ENCODE measurements at regions not wholly inside any gene's neighbourhood (a gene's known extent, or its start where the extent isn't known, plus 50 kb on each side); places are given as distances from the start of the nearest gene placed in this dataset.

GRCh38 chr2:6637330-6637729 is 228.4 kb downstream of the CMPK2 start:
- Mint-ChIP-seq H3K4me3 (ENCODE audit: unreplicated experiment) (no peak overlapping the region), H3K27ac (ENCODE audit: unreplicated experiment) (no peak overlapping the region), H3K36me3 (ENCODE audit: unreplicated experiment) (no peaks in the 10 kb centered on the region), H3K27me3 (ENCODE audit: unreplicated experiment) (peaks cover 2% of the 10 kb centered on the region), H3K4me1 (ENCODE audit: unreplicated experiment) (no peaks in the 10 kb centered on the region), H3K9me3 (ENCODE audit: unreplicated experiment) (peaks cover 4% of the 10 kb centered on the region)
- DNase-seq (ENCODE audit: extremely low spot score, unreplicated experiment) = no peak
- TF ChIP-seq, protein P1, sequence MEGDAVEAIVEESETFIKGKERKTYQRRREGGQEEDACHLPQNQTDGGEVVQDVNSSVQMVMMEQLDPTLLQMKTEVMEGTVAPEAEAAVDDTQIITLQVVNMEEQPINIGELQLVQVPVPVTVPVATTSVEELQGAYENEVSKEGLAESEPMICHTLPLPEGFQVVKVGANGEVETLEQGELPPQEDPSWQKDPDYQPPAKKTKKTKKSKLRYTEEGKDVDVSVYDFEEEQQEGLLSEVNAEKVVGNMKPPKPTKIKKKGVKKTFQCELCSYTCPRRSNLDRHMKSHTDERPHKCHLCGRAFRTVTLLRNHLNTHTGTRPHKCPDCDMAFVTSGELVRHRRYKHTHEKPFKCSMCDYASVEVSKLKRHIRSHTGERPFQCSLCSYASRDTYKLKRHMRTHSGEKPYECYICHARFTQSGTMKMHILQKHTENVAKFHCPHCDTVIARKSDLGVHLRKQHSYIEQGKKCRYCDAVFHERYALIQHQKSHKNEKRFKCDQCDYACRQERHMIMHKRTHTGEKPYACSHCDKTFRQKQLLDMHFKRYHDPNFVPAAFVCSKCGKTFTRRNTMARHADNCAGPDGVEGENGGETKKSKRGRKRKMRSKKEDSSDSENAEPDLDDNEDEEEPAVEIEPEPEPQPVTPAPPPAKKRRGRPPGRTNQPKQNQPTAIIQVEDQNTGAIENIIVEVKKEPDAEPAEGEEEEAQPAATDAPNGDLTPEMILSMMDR (IDR thresholded peaks at IDR 0.05) = no peak

DNA sequence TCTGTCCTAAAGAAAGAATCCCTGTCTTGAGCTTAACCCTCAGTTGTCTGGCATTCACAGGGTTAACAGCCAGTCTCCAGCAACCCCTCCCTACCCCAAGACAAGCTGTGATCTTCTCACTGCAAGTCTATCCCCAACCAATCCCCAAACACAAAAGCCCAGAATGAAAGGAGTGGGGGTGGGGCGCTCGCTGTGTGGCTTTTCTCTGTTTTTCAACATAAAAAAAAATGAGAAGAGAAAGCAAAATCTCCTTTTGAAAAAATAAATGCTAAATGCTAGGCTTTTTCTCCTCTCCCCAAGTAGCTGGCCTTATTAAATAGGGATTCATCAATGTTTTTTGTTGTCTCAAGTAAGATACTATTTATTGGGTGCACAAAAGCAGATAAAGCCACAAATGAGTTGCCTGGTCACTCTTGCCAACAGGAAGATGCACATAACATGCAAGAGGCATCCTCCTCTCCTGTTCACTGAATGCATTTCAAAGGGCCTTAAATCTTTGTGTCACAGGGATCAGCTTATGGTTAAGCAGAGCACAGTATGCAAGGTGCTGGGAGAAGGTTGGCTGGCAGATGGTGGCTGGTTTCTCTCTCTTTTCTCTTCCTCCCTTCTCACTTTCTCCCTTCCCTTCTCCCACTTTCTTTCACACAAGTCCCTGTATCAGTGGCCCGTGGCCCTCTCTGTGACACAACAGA is 225.6 kb downstream of the CMPK2 start:
- DNase-seq (ENCODE audit: extremely low spot score, unreplicated experiment) = no peak
- Mint-ChIP-seq H3K9me3 (ENCODE audit: unreplicated experiment) (peaks cover 4% of the 10 kb centered on the region), H3K27ac (ENCODE audit: unreplicated experiment) (no peak overlapping the region), H3K36me3 (ENCODE audit: unreplicated experiment) (no peaks in the 10 kb centered on the region), H3K4me1 (ENCODE audit: unreplicated experiment) (no peaks in the 10 kb centered on the region), H3K27me3 (ENCODE audit: unreplicated experiment) (peaks cover 2% of the 10 kb centered on the region), H3K4me3 (ENCODE audit: unreplicated experiment) (no peak overlapping the region)
- TF ChIP-seq, protein P1 (IDR thresholded peaks at IDR 0.05) = no peak

DNA sequence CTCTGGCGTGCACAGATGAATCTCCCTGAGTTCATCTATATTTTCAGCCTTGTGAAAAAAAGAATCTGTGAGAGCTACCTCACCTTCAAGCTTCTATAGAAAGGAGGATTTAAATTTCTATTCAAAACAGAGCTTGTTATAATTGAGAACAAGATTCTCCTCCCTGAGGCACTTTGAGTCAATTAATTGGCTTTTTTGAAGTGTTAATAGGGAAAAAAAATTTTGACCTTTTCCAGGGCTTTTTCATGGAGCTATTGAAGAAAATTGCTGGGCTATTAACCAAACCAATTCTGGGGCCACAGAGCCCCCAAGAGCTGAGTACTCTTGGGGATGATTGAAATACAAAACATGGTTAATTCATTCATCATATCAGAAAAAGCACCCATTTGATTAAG is 225.1 kb downstream of the CMPK2 start:
- Mint-ChIP-seq H3K27me3 (ENCODE audit: unreplicated experiment) (peaks cover 2% of the 10 kb centered on the region), H3K27ac (ENCODE audit: unreplicated experiment) (no peak overlapping the region), H3K36me3 (ENCODE audit: unreplicated experiment) (no peaks in the 10 kb centered on the region), H3K9me3 (ENCODE audit: unreplicated experiment) (peaks cover 4% of the 10 kb centered on the region), H3K4me3 (ENCODE audit: unreplicated experiment) (no peak overlapping the region), H3K4me1 (ENCODE audit: unreplicated experiment) (no peaks in the 10 kb centered on the region)
- DNase-seq (ENCODE audit: extremely low spot score, unreplicated experiment) = no peak
- TF ChIP-seq, protein P1 (IDR thresholded peaks at IDR 0.05) = no peak

- Mint-ChIP-seq H3K9me3 (ENCODE audit: unreplicated experiment) (peaks cover 4% of the 10 kb centered on the region), H3K27me3 (ENCODE audit: unreplicated experiment) (peaks cover 2% of the 10 kb centered on the region), H3K36me3 (ENCODE audit: unreplicated experiment) (no peaks in the 10 kb centered on the region), H3K27ac (ENCODE audit: unreplicated experiment) (no peak overlapping the region), H3K4me3 (ENCODE audit: unreplicated experiment) (no peak overlapping the region), H3K4me1 (ENCODE audit: unreplicated experiment) (no peaks in the 10 kb centered on the region)
- DNase-seq (ENCODE audit: extremely low spot score, unreplicated experiment) = no peak
- TF ChIP-seq, protein P1 (IDR thresholded peaks at IDR 0.05) = no peak
These were observed 223.8 kb downstream of the CMPK2 start for GRCh38 chr2:6641956-6642355.

- peaks cover 2% of the 10 kb centered on the region for H3K27me3 Mint-ChIP-seq (ENCODE audit: unreplicated experiment)
- no peak overlapping the region for H3K27ac Mint-ChIP-seq (ENCODE audit: unreplicated experiment)
- no peaks in the 10 kb centered on the region for H3K4me1 Mint-ChIP-seq (ENCODE audit: unreplicated experiment)
- H3K9me3 Mint-ChIP-seq (ENCODE audit: unreplicated experiment) = peaks cover 4% of the 10 kb centered on the region
- DNase-seq (ENCODE audit: extremely low spot score, unreplicated experiment) = no peak
- no peaks in the 10 kb centered on the region for H3K36me3 Mint-ChIP-seq (ENCODE audit: unreplicated experiment)
- H3K4me3 Mint-ChIP-seq (ENCODE audit: unreplicated experiment) = no peak overlapping the region
- TF ChIP-seq, protein P1 (IDR thresholded peaks at IDR 0.05) = no peak
These were observed 221.4 kb downstream of the CMPK2 start for GRCh38 chr2:6644261-6644660.

Measured in osteocyte (in vitro differentiated cells).